GM19035 (cell line): ENCODE measurements at regions not wholly inside any gene's neighbourhood (a gene's known extent, or its start where the extent isn't known, plus 50 kb on each side); places are given as distances from the start of the nearest gene placed in this dataset.

Experiments used
- ATAC-seq: cut with Tn5 transposase; IDR thresholded peaks from one replicate; pipeline ENCODE4 v1.9.1; 2021; ENCODE audit not compliant: unreplicated experiment

- no peak for ATAC-seq
Observed at GRCh38 chr21:27079636-27080240, 112.8 kb upstream of the ADAMTS5 start.

- ATAC-seq = no peak
Observed at GRCh38 chr21:27078915-27079314, 112.0 kb upstream of the ADAMTS5 start.

DNA sequence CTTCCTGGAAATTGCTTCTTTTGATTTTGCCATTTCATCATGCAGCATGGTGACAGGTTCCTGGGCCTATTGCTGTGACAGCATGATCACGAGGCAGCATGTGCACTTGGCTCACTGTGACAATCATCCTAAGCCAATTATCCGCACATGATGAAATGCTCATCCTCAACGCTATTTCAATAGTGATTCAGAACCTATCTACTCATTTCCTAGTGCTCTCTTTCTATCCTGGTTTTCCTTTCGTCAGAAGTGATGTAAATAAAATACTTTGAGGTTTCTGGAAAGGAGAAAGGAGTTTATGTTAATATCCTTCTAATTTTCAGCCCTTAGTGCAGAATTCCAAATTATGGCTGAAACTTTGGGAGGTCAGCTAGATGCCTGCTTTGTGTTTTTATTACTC lies 110.6 kb upstream of the ADAMTS5 start:
- no peak for ATAC-seq

- ATAC-seq = no peak
Observed at GRCh38 chr21:27076025-27076424, 109.1 kb upstream of the ADAMTS5 start.

GRCh38 chr21:27070861-27071670 lies 104.2 kb upstream of the ADAMTS5 start:
- no peak for ATAC-seq

- ATAC-seq = no peak
Observed at GRCh38 chr21:27068811-27069210, 101.9 kb upstream of the ADAMTS5 start.

DNA sequence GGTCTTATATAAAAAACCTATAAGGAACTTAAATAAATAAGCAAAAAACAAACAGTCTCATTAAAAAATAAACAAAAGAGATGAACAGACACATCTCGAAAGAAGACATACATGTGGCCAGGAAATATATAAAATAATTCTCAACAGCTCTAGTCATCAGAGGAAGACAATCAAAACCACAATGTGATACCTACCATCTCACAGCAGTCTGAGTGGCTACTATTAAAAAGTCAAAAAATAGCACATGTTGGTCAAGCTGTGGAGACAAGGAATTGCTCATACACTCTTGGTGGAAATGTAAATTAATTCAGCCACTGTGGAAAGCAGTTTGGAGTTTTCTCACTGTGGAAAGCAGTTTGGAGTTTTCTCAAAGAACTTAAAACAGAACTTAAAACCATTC lies 100.3 kb upstream of the ADAMTS5 start:
- no peak for ATAC-seq

GRCh38 chr21:27062443-27062842 lies 95.6 kb upstream of the ADAMTS5 start:
- ATAC-seq = no peak

- no peak for ATAC-seq
Observed at GRCh38 chr21:27061770-27062169, 94.9 kb upstream of the ADAMTS5 start.

DNA sequence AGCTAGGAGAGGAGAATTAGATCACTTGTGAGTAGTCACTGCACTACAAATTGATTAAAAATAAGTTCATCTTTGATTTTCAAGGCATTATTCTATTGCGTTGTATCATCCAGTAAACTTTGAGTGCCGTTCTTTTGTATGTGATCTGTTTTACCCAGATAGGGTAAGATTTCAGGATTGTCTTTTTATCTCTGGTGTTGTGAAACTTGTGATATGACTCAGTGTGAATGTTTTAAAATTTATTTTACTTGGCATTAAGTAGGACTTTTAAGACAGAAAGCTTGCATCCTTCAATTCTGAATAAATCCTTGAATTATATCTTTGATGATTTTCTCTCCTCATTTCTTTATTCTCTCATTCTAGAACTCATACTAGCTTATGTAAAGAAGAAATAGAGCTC lies 93.3 kb upstream of the ADAMTS5 start:
- no peak for ATAC-seq

DNA sequence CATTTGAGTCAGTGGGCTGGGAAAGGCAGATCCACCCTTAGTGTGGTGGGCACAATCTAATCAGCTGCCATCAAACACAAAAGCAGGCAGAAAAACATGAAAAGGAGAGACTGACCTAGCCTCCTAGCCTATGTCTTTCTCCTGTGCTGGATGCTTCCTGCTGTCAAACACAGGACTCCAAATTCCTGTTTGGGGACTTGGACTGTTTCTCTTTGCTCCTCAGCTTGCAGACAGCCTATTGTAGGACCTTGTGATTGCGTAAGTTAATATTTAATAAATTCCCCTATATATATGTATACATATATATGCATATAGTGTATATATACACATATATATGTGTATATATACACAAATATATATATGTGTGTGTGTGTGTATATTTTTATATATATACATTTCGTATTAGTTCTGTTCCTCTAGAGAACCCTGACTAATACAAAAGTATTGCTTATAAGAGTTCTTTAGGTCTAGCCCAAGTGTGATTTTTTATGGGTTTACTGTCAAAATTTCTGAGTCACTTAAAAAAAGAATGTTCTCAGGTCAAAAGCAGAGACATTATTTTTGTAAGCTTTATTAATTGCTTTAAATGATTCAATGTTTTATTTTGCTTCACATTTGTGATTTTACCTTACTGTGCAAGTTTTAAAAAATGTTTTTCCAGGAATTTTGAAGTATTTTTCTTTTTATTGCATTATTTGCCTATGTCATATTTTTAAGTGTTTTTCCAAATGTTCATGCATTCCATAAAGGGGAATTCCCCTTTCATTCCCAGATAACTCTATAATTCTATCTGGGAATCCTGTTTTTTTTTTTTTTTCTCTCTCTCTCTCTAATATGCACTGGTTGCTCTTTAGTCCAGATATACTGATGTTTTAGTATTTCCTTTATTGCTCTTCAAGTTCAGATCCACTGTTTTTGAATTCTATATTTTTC lies 92.1 kb upstream of the ADAMTS5 start:
- no peak for ATAC-seq

GRCh38 chr21:27057997-27058396 lies 91.1 kb upstream of the ADAMTS5 start:
- no peak for ATAC-seq

- no peak for ATAC-seq
Observed at GRCh38 chr21:27047658-27048314, 80.9 kb upstream of the ADAMTS5 start.

- ATAC-seq = no peak
Observed at GRCh38 chr21:27047283-27047657, 80.4 kb upstream of the ADAMTS5 start.

- no peak for ATAC-seq
Observed at GRCh38 chr21:27045281-27045985, 78.5 kb upstream of the ADAMTS5 start.

DNA sequence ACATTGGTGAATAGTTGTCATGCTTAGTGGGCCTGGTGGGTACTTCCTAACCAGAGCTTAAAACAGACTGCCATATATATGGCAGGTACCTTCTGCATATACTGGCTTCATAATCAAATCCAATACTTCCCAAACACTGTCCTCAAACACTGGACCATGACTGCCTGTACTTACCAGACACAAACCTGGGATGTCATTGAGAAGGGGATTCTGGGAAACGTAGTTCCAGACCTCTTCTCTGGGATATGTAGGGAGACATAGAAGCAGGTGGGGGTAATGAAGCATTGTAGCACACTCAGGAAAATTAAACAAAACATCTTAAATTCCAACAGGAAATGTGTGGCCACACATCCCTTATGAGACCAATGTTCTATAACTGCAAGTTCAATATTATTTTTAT lies 76.5 kb upstream of the ADAMTS5 start:
- no peak for ATAC-seq

DNA sequence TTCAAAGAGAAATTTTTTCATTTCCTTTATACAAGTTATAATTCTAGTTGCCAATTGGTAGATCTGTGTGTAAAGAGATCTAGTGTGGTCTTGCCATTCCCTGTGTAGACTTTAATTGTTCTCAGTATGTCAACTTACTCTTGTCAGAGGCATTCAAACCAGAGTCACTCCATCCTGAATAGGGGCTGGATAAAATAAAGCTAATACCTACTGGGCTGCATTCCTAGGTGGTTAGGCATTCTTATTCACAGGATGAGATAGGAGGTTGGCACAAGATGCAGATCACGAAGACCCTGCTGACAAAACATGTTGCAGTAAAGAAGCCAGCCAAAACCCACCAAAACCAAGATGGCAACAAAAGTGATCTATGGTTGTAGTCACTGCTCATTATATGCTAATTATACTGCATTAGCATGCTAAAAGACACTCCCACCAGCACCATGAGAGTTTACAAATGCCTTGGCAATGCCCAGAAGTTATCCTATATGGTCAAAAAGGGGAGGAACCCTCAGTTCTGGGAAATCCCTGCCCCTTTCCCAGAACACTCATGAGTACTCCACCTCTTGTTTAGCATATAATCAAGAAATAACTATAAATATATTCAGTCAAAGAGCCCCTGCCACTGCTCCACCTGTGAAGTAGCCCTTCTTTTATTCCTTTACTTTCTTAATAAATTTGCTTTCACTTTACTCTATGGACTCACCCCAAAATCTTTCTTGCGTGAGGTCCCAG lies 74.0 kb upstream of the ADAMTS5 start:
- ATAC-seq = no peak

DNA sequence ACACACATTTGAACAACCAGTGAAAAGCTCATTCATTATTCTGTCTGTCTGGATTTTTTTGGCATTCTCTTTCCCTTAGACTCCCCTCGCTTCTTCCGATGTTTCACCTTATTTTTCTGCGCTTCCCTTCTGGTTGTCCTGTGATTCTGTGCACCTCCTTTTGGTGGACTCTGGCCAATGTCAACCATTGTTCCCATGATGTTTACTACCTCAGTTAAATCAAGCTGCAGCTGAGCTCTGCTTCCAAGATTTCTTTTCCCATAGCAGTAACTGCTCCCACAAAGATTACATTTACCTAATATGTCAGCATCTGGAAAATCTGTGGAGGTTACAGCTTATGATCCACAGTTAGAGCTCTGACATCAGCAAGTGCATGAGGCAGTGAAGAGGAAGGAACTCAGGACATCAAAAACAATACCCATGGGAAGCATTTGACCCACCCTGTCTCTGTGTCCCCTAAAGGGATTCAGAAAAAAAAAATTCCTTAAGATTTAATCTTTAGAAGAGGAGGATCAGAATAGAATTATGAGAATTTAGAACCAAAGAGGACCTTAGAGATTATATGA lies 69.9 kb upstream of the ADAMTS5 start:
- ATAC-seq = no peak

- no peak for ATAC-seq
Observed at GRCh38 chr21:27035791-27036190, 68.9 kb upstream of the ADAMTS5 start.

- no peak for ATAC-seq
Observed at GRCh38 chr21:27034796-27035195, 67.9 kb upstream of the ADAMTS5 start.
